SK-N-SH (cell line): ENCODE measurements at regions not wholly inside any gene's neighbourhood (a gene's known extent, or its start where the extent isn't known, plus 50 kb on each side); places are given as distances from the start of the nearest gene placed in this dataset.

Experiments used
- CTCF ChIA-PET: fragments of 300-600, 350-600 bp; formaldehyde crosslinking; extraction: SDS; loops from one replicate; lab custom pipeline; 2021; lab: Yijun Ruan, JAX
- POLR2A ChIA-PET: fragments of 350-600 bp; sonication (Branson Sonifier 250); formaldehyde crosslinking; extraction: SDS; loops from one replicate; lab custom pipeline; 2020; ENCODE audit warnings: antibody characterized with exemption, inconsistent platforms; lab: Yijun Ruan, JAX
- DNase-seq: peaks from one replicate; pipeline ENCODE4 v3.0.0; 2012
- H2AFZ ChIP-seq: fragments of 200-600 bp; sonication (generic); 2 replicates; pipeline ENCODE4 v1.8.1; 2016; ENCODE audit warnings: antibody characterized with exemption, mild to moderate bottlenecking, low read depth
- H3F3A ChIP-seq: fragments of 200-600 bp; sonication (generic); replicated peaks from 2 replicates; pipeline ENCODE3; 2016; ENCODE audit warnings: antibody characterized with exemption, mild to moderate bottlenecking; ENCODE audit not compliant: insufficient read depth
- H3K27ac ChIP-seq, 2 experiments: fragments of 200-500 bp in 1 of 2; fragments of 200-600 bp in 1 of 2; sonication (Bioruptor generic) in 1 of 2; sonication (generic), shearing (Covaris generic) in 1 of 2; 2 replicates each; pipeline versions ENCODE4 v1.5.1 to v1.6.1; 2014 to 2016; ENCODE audit warnings: low read depth in 2 of 2, inconsistent platforms in 1 of 2, low read length in 1 of 2, mild to moderate bottlenecking in 1 of 2, mixed read lengths in 1 of 2
- H3K27me3 ChIP-seq: fragments of 200-600 bp; sonication (generic), shearing (Covaris generic); 2 replicates; pipeline ENCODE4 v1.6.1; 2016; ENCODE audit warnings: mixed run types; ENCODE audit not compliant: insufficient read depth
- H3K36me3 ChIP-seq, 2 experiments: fragments of 200-500 bp in 1 of 2; fragments of 200-600 bp in 1 of 2; sonication (Bioruptor generic) in 1 of 2; sonication (generic) in 1 of 2; replicated peaks in 1 of 2; 2 replicates each; pipeline versions ENCODE3 to v1.5.1; 2014 to 2016; ENCODE audit warnings: low read length in 1 of 2, mild to moderate bottlenecking in 1 of 2; ENCODE audit not compliant: insufficient read depth in 2 of 2, control insufficient read depth in 1 of 2
- H3K4me1 ChIP-seq, 2 experiments: fragments of 200-500 bp in 1 of 2; fragments of 200-600 bp in 1 of 2; sonication (Bioruptor generic) in 1 of 2; sonication (generic), shearing (Covaris generic) in 1 of 2; 2 replicates each; pipeline versions ENCODE4 v1.5.1 to v1.6.1; 2014 to 2016; ENCODE audit warnings: low read depth in 1 of 2, low read length in 1 of 2, mixed run types in 1 of 2; ENCODE audit not compliant: insufficient read depth in 2 of 2, control insufficient read depth in 1 of 2
- H3K4me2 ChIP-seq: fragments of 200-600 bp; sonication (generic), shearing (Covaris generic); 2 replicates; pipeline ENCODE4 v1.6.1; 2017; ENCODE audit warnings: mixed run types
- H3K4me3 ChIP-seq, 2 experiments: fragments of 200-500 bp in 1 of 2; fragments of 200-600 bp in 1 of 2; sonication (Bioruptor generic) in 1 of 2; sonication (generic), shearing (Covaris generic) in 1 of 2; 2 replicates each; pipeline versions ENCODE4 v1.5.1 to v1.8.1; 2014 to 2016; ENCODE audit warnings: low read depth in 2 of 2, inconsistent platforms in 1 of 2, low read length in 1 of 2, mild to moderate bottlenecking in 1 of 2, mixed read lengths in 1 of 2, moderate library complexity in 1 of 2
- H3K79me2 ChIP-seq: fragments of 200-600 bp; sonication (generic); 2 replicates; pipeline ENCODE4 v1.8.1; 2017; ENCODE audit warnings: mild to moderate bottlenecking; ENCODE audit not compliant: insufficient read depth
- H3K9ac ChIP-seq: fragments of 200-600 bp; sonication (generic); 2 replicates; pipeline ENCODE4 v1.6.1; 2017; ENCODE audit warnings: mixed run types
- H3K9me2 ChIP-seq: fragments of 200-600 bp; sonication (generic); 2 replicates; pipeline ENCODE4 v1.6.1; 2017; ENCODE audit warnings: mixed run types
- H3K9me3 ChIP-seq: fragments of 200-600 bp; sonication (generic); 2 replicates; pipeline ENCODE4 v1.6.1; 2017; ENCODE audit warnings: mixed run types, mild to moderate bottlenecking, moderate library complexity
- H4K20me1 ChIP-seq: fragments of 200-600 bp; sonication (generic); 2 replicates; pipeline ENCODE4 v1.6.1; 2017; ENCODE audit warnings: mild to moderate bottlenecking, mixed run types; ENCODE audit not compliant: insufficient read depth
- CHD2 ChIP-seq: fragments of 150-350 bp; IDR thresholded peaks from 2 replicates; pipeline ENCODE4 v1.6.1; 2018; ENCODE audit warnings: low read length; ENCODE audit not compliant: partially characterized antibody
- CTCF ChIP-seq: fragments of 200-600 bp; sonication (generic); IDR thresholded peaks from 2 replicates; pipeline ENCODE4 v1.6.1; 2017; ENCODE audit warnings: antibody characterized with exemption, mild to moderate bottlenecking, moderate library complexity
- ELF1 ChIP-seq: IDR thresholded peaks from 2 replicates; pipeline ENCODE4 v1.4.0; 2012
- EZH2phosphoT487 ChIP-seq: fragments of 200-600 bp; sonication (generic); IDR thresholded peaks from 2 replicates; pipeline ENCODE4 v1.6.1; 2017; ENCODE audit warnings: low read depth, mixed run types, mild to moderate bottlenecking, antibody characterized with exemption, moderate library complexity, borderline replicate concordance
- GABPA ChIP-seq: IDR thresholded peaks from 2 replicates; pipeline ENCODE4 v1.4.0; 2012; ENCODE audit warnings: low read depth, mild to moderate bottlenecking
- MEF2A ChIP-seq: IDR thresholded peaks from 2 replicates; pipeline ENCODE4 v1.4.0; 2012; ENCODE audit warnings: low read depth, borderline replicate concordance
- MXI1 ChIP-seq: IDR thresholded peaks from 2 replicates; pipeline ENCODE4 v1.6.1; 2012; ENCODE audit warnings: mild to moderate bottlenecking, low read depth, low read length, improper control_type of control experiment
- NRF1 ChIP-seq: IDR thresholded peaks from 2 replicates; pipeline ENCODE4 v1.6.1; 2012; ENCODE audit warnings: low read depth, mild to moderate bottlenecking, low read length
- RXRA ChIP-seq: IDR thresholded peaks from 2 replicates; pipeline ENCODE4 v1.4.0; 2012; ENCODE audit warnings: low read depth, mild to moderate bottlenecking, borderline replicate concordance
- TCF12 ChIP-seq: IDR thresholded peaks from 2 replicates; pipeline ENCODE4 v1.4.0; 2012
- USF2 ChIP-seq: fragments of 150-350 bp; IDR thresholded peaks from 2 replicates; pipeline ENCODE4 v1.6.1; 2017; ENCODE audit warnings: antibody characterized with exemption, low read length, low read depth, borderline replicate concordance
- YY1 ChIP-seq: IDR thresholded peaks from 2 replicates; pipeline ENCODE4 v1.4.0; 2012; ENCODE audit warnings: low read depth, mild to moderate bottlenecking
- WGBS: methylation state at CpG from one replicate; pipeline ENCODE4 v1.1.6; 2017; ENCODE audit warnings: low lambda C conversion rate; 5-methylcytosine and 5-hydroxymethylcytosine counted together
- TF ChIP-seq, protein P1 (sequence below): IDR thresholded peaks from 2 replicates; pipeline ENCODE4; 2012

DNA sequence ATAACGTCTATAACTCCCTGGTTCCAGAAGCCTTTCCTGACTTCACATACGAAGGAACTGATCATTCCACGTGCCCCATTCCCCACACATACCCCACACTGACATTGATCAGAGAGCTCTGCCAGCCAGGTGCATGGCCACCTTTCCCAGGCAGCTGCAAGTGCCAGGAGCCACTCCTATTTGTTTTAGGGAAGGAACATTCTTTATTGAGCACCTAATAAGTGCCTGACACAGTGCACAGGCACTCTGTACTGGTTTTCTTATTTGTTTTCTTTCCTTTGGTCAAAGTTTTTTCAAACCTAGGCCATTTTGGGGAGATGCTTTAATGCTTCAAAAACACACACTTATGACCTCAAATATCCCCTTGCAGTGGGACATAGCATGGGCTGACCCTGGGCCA lies 50.0 kb downstream of the PITPNM2 start:
- no peak overlapping the region for H3K4me3 ChIP-seq
- H3K4me2 ChIP-seq: no peak overlapping the region
- no peaks in the 10 kb centered on the region for H3K9me2 ChIP-seq
- no peaks in the 10 kb centered on the region for H3K9me3 ChIP-seq
- WGBS: 94% methylated on average over 3 of the region's 3 CpGs
- POLR2A ChIA-PET: no interaction called here
- no peak overlapping the region for H3K27ac ChIP-seq
- no peak for TF ChIP-seq GABPA
- TF ChIP-seq, protein P1, sequence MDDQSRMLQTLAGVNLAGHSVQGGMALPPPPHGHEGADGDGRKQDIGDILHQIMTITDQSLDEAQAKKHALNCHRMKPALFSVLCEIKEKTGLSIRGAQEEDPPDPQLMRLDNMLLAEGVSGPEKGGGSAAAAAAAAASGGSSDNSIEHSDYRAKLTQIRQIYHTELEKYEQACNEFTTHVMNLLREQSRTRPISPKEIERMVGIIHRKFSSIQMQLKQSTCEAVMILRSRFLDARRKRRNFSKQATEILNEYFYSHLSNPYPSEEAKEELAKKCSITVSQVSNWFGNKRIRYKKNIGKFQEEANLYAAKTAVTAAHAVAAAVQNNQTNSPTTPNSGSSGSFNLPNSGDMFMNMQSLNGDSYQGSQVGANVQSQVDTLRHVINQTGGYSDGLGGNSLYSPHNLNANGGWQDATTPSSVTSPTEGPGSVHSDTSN: no peak
- TF ChIP-seq CTCF: no peak
- no peak for TF ChIP-seq NRF1
- TF ChIP-seq TCF12: no peak
- no peak for TF ChIP-seq MEF2A
- TF ChIP-seq USF2: no peak
- no peak for TF ChIP-seq MXI1
- no peak for TF ChIP-seq YY1
- no peak for TF ChIP-seq ELF1
- H4K20me1 ChIP-seq: no peaks in the 10 kb centered on the region
- CTCF ChIA-PET: interaction anchor here (1.3 kb wide), 1 partner anchor 49 kb away, joined by 3 read pairs; no protein-coding TSS in a partner anchor
- H3K4me1 ChIP-seq: peaks cover 0 to 9% of the 10 kb centered on the region in 2 experiments; a peak in 1 of 4 replicates
- DNase-seq: no peak
- H3K36me3 ChIP-seq: no peaks in the 10 kb centered on the region
- H3K9ac ChIP-seq: no peak overlapping the region
- no peaks in the 10 kb centered on the region for H3F3A ChIP-seq
- H3K27me3 ChIP-seq: no peaks in the 10 kb centered on the region
- H3K79me2 ChIP-seq: no peaks in the 10 kb centered on the region
- H2AFZ ChIP-seq: no peak overlapping the region

DNA sequence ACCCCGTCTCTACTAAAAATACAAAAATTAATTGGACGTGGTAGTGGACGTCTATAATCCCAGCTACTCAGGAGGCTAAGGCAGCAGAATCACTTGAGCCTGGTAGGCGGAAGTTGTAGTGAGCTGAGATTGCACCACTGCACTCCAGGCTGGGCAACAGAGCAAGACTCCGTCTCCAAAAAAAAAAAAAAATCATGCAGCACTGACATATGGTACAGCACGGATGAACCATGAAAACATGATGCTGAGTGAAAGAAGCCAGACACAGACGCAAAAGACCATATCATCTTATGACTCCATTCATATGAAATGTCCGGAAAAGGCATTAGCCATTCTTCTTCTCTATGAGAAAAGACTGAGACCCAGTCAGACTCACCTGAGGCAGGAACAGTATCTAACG lies 50.4 kb downstream of the PITPNM2 start:
- Histone ChIP-seq H3K4me1 (peaks cover 0 to 9% of the 10 kb centered on the region in 2 experiments; a peak in 1 of 4 replicates), H4K20me1 (no peaks in the 10 kb centered on the region), H3K27ac (no peak overlapping the region), H3K79me2 (no peaks in the 10 kb centered on the region), H3K36me3 (no peaks in the 10 kb centered on the region), H3K9me3 (no peaks in the 10 kb centered on the region), H3K27me3 (no peaks in the 10 kb centered on the region), H3F3A (no peaks in the 10 kb centered on the region), H3K4me3 (no peak overlapping the region), H3K9ac (no peak overlapping the region), H3K4me2 (no peak overlapping the region), H3K9me2 (no peaks in the 10 kb centered on the region), H2AFZ (no peak overlapping the region)
- no peak for DNase-seq
- 97% methylated on average over 9 of the region's 9 CpGs for WGBS
- ChIA-PET CTCF (interaction anchor here (1.3 kb wide), 1 partner anchor 49 kb away, joined by 3 read pairs; no protein-coding TSS in a partner anchor), POLR2A (no interaction called here)
- no peak for TF ChIP-seq EZH2phosphoT487
- no peak for TF ChIP-seq ELF1
- TF ChIP-seq RXRA: no peak
- TF ChIP-seq CHD2: no peak
